HG02870 (cell line): ENCODE measurements at regions not wholly inside any gene's neighbourhood (a gene's known extent, or its start where the extent isn't known, plus 50 kb on each side); places are given as distances from the start of the nearest gene placed in this dataset.

ENCODE experiments used
- ATAC-seq: cut with Tn5 transposase; IDR thresholded peaks from one replicate; pipeline ENCODE4 v1.9.1; 2021; ENCODE audit warnings: mild to moderate bottlenecking, moderate library complexity; ENCODE audit not compliant: unreplicated experiment

- ATAC-seq, result no peak
Measured at GRCh38 chr1:165075725-165076370, 280.7 kb downstream of the LMX1A start.

GRCh38 chr1:165073185-165074007 lies 283.1 kb downstream of the LMX1A start:
- ATAC-seq, result peak; percentile 67

GRCh38 chr1:165070675-165071074 lies 285.8 kb downstream of the LMX1A start:
- ATAC-seq, result no peak

- no peak for ATAC-seq
Measured at GRCh38 chr1:165069829-165070228, 286.7 kb downstream of the LMX1A start.

GRCh38 chr1:165068741-165069140 lies 287.8 kb downstream of the LMX1A start:
- no peak for ATAC-seq

- no peak for ATAC-seq
Measured at GRCh38 chr1:165067829-165068228, 288.7 kb downstream of the LMX1A start.

GRCh38 chr1:165063181-165063965 lies 293.1 kb downstream of the LMX1A start:
- ATAC-seq, result no peak

- no peak for ATAC-seq
Measured at GRCh38 chr1:165062346-165062745, 294.2 kb downstream of the LMX1A start.

- no peak for ATAC-seq
Measured at GRCh38 chr1:165060285-165060793, 296.2 kb downstream of the LMX1A start.

- no peak for ATAC-seq
Measured at GRCh38 chr1:165057956-165058355, 298.6 kb downstream of the LMX1A start.

- ATAC-seq, result no peak
Measured at GRCh38 chr1:165056914-165057313, 299.6 kb downstream of the LMX1A start.

GRCh38 chr1:165055581-165055980 lies 300.9 kb downstream of the LMX1A start:
- ATAC-seq, result no peak

GRCh38 chr1:165054627-165055026 lies 301.9 kb downstream of the LMX1A start:
- ATAC-seq, result no peak

- no peak for ATAC-seq
Measured at GRCh38 chr1:165053351-165053750, 303.2 kb downstream of the LMX1A start.

GRCh38 chr1:165052936-165053335 lies 303.6 kb downstream of the LMX1A start:
- no peak for ATAC-seq

- no peak for ATAC-seq
Measured at GRCh38 chr1:165052431-165052830, 304.1 kb downstream of the LMX1A start.

GRCh38 chr1:165050246-165050645 lies 306.3 kb downstream of the LMX1A start:
- ATAC-seq, result no peak

GRCh38 chr1:165047994-165048393 lies 308.5 kb downstream of the LMX1A start:
- ATAC-seq, result no peak

GRCh38 chr1:165045902-165046301 lies 310.6 kb downstream of the LMX1A start:
- ATAC-seq, result no peak

- no peak for ATAC-seq
Measured at GRCh38 chr1:165040641-165041040, 315.9 kb downstream of the LMX1A start.

- no peak for ATAC-seq
Measured at GRCh38 chr1:165039996-165040395, 316.5 kb downstream of the LMX1A start.
